ENCODE measurements at regions not wholly inside any gene's neighbourhood (a gene's known extent, or its start where the extent isn't known, plus 50 kb on each side); places are given as distances from the start of the nearest gene placed in this dataset.

GRCh38 chr16:49003022-49003421 is 278.6 kb downstream of the CBLN1 start:
- no peak for TF ChIP-seq CTCF (IDR thresholded peaks at IDR 0.05; ENCODE audit: poor library complexity, severe bottlenecking)
- Histone ChIP-seq H3K27ac (ENCODE audit: poor library complexity, severe bottlenecking) (no peak overlapping the region), H3K9me3 (ENCODE audit: severe bottlenecking) (no peaks in the 10 kb centered on the region), H3K36me3 (ENCODE audit: low read depth) (no peaks in the 10 kb centered on the region), H3K27me3 (ENCODE audit: insufficient read depth, poor library complexity, severe bottlenecking) (no peaks in the 10 kb centered on the region), H3K4me1 (ENCODE audit: insufficient read depth, poor library complexity, severe bottlenecking) (no peaks in the 10 kb centered on the region), H3K4me3 (ENCODE audit: severe bottlenecking) (no peak overlapping the region)
- DNase-seq (ENCODE audit: low spot score), result no peak
- no peak for ATAC-seq (ENCODE audit: low read depth)

- no peak for DNase-seq (ENCODE audit: low spot score)
- H3K36me3 ChIP-seq (ENCODE audit: low read depth), result no peaks in the 10 kb centered on the region
- ATAC-seq (ENCODE audit: low read depth), result no peak
- H3K27ac ChIP-seq (ENCODE audit: poor library complexity, severe bottlenecking), result no peak overlapping the region
- no peaks in the 10 kb centered on the region for H3K9me3 ChIP-seq (ENCODE audit: severe bottlenecking)
- H3K4me3 ChIP-seq (ENCODE audit: severe bottlenecking), result no peak overlapping the region
- TF ChIP-seq CTCF (IDR thresholded peaks at IDR 0.05; ENCODE audit: poor library complexity, severe bottlenecking), result peak; percentile 83
- H3K27me3 ChIP-seq (ENCODE audit: insufficient read depth, poor library complexity, severe bottlenecking), result no peaks in the 10 kb centered on the region
- no peaks in the 10 kb centered on the region for H3K4me1 ChIP-seq (ENCODE audit: insufficient read depth, poor library complexity, severe bottlenecking)
These were observed 281.0 kb downstream of the CBLN1 start for GRCh38 chr16:49000594-49000993.

GRCh38 chr16:48999508-48999907 is 282.1 kb downstream of the CBLN1 start:
- Histone ChIP-seq H3K4me1 (ENCODE audit: insufficient read depth, poor library complexity, severe bottlenecking) (no peaks in the 10 kb centered on the region), H3K9me3 (ENCODE audit: severe bottlenecking) (no peaks in the 10 kb centered on the region), H3K27ac (ENCODE audit: poor library complexity, severe bottlenecking) (no peak overlapping the region), H3K36me3 (ENCODE audit: low read depth) (no peaks in the 10 kb centered on the region), H3K27me3 (ENCODE audit: insufficient read depth, poor library complexity, severe bottlenecking) (no peaks in the 10 kb centered on the region), H3K4me3 (ENCODE audit: severe bottlenecking) (no peak overlapping the region)
- ATAC-seq (ENCODE audit: low read depth) (no peak), DNase-seq (ENCODE audit: low spot score) (no peak)
- TF ChIP-seq CTCF (IDR thresholded peaks at IDR 0.05; ENCODE audit: poor library complexity, severe bottlenecking), result no peak

GRCh38 chr16:48999044-48999443 is 282.6 kb downstream of the CBLN1 start:
- Histone ChIP-seq H3K27ac (ENCODE audit: poor library complexity, severe bottlenecking) (no peak overlapping the region), H3K4me3 (ENCODE audit: severe bottlenecking) (no peak overlapping the region), H3K27me3 (ENCODE audit: insufficient read depth, poor library complexity, severe bottlenecking) (no peaks in the 10 kb centered on the region), H3K36me3 (ENCODE audit: low read depth) (no peaks in the 10 kb centered on the region), H3K9me3 (ENCODE audit: severe bottlenecking) (no peaks in the 10 kb centered on the region), H3K4me1 (ENCODE audit: insufficient read depth, poor library complexity, severe bottlenecking) (no peaks in the 10 kb centered on the region)
- DNase-seq (ENCODE audit: low spot score) (no peak), ATAC-seq (ENCODE audit: low read depth) (no peak)
- TF ChIP-seq CTCF (IDR thresholded peaks at IDR 0.05; ENCODE audit: poor library complexity, severe bottlenecking), result no peak

- ATAC-seq (ENCODE audit: low read depth) (no peak), DNase-seq (ENCODE audit: low spot score) (no peak)
- Histone ChIP-seq H3K9me3 (ENCODE audit: severe bottlenecking) (no peaks in the 10 kb centered on the region), H3K27me3 (ENCODE audit: insufficient read depth, poor library complexity, severe bottlenecking) (no peaks in the 10 kb centered on the region), H3K36me3 (ENCODE audit: low read depth) (no peaks in the 10 kb centered on the region), H3K4me3 (ENCODE audit: severe bottlenecking) (no peak overlapping the region), H3K4me1 (ENCODE audit: insufficient read depth, poor library complexity, severe bottlenecking) (no peaks in the 10 kb centered on the region), H3K27ac (ENCODE audit: poor library complexity, severe bottlenecking) (no peak overlapping the region)
- no peak for TF ChIP-seq CTCF (IDR thresholded peaks at IDR 0.05; ENCODE audit: poor library complexity, severe bottlenecking)
These were observed 283.7 kb downstream of the CBLN1 start for GRCh38 chr16:48997946-48998345.

Measured in RWPE2 (cell line).